Uterus (tissue), 3 donors: ENCODE measurements at regions not wholly inside any gene's neighbourhood (a gene's known extent, or its start where the extent isn't known, plus 50 kb on each side); places are given as distances from the start of the nearest gene placed in this dataset.

Experiments
- DNase-seq, 2 donors: peaks; one replicate each; pipeline ENCODE4 v3.0.0-alpha.2; 2019 to 2020
- H3K27ac ChIP-seq, 2 donors: fragments of 200-600 bp; sonication (generic); 1 replicate in 1 of 2; 2 replicates in 1 of 2; pipeline ENCODE4 v1.5.1; 2016 to 2018
- H3K27me3 ChIP-seq, 2 donors: fragments of 200-600 bp; sonication (generic); one replicate each; pipeline ENCODE4 v1.5.1; 2018 to 2019; ENCODE audit warnings: control low read depth in 1 of 2
- H3K36me3 ChIP-seq, 2 donors: fragments of 200-600 bp; sonication (generic); one replicate each; pipeline ENCODE4 v1.5.1; 2019; ENCODE audit warnings: control low read depth in 1 of 2
- H3K4me1 ChIP-seq, 2 donors: fragments of 200-600 bp; sonication (generic); one replicate each; pipeline ENCODE4 v1.5.1; 2018 to 2019; ENCODE audit warnings: control low read depth in 1 of 2
- H3K4me3 ChIP-seq, 2 donors: fragments of 200-600 bp; sonication (generic); 1 replicate in 1 of 2; 2 replicates in 1 of 2; pipeline ENCODE4 v1.5.1; 2018 to 2019; ENCODE audit warnings: mild to moderate bottlenecking in 1 of 2
- H3K9me3 ChIP-seq, 2 donors: fragments of 200-600 bp; sonication (generic); one replicate each; pipeline ENCODE4 v1.5.1; 2019; ENCODE audit warnings: control low read depth in 1 of 2
- CTCF ChIP-seq, 4 experiments: fragments of 200-600 bp in 2 of 4; fragments of 450-650 bp in 2 of 4; sonication (generic) in 2 of 4; IDR thresholded peaks; one replicate each; pipeline ENCODE4 v1.5.1; 2016 to 2019; ENCODE audit warnings: antibody characterized with exemption in 4 of 4, mild to moderate bottlenecking in 2 of 4, moderate library complexity in 1 of 4
- POLR2A ChIP-seq, 2 donors: fragments of 450-650 bp; IDR thresholded peaks; one replicate each; pipeline ENCODE4 v1.6.1; 2016; ENCODE audit warnings: antibody characterized with exemption in 2 of 2, mild to moderate bottlenecking in 1 of 2, moderate library complexity in 1 of 2
- intact Hi-C: fragments of 100-400 bp; cut with DNase I; formaldehyde crosslinking; loops from one replicate; pipeline ENCODE4 v1.15.1; 2023; ENCODE audit warnings: low total_unique reads
- donor health status: DM: yes; HTN: yes; CAD: no.

- Histone ChIP-seq H3K27ac (no peak overlapping the region), H3K4me1 (no peaks in the 10 kb centered on the region), H3K27me3 (no peaks in the 10 kb centered on the region), H3K9me3 (no peaks in the 10 kb centered on the region), H3K36me3 (no peaks in the 10 kb centered on the region), H3K4me3 (no peak overlapping the region)
- TF ChIP-seq POLR2A (IDR thresholded peaks at IDR 0.05) (no peak), CTCF (IDR thresholded peaks at IDR 0.05) (no peak)
- intact Hi-C loops: no loop called here
- no peak for DNase-seq
Measured at GRCh38 chr21:32209580-32209979, 69.3 kb downstream of the MIS18A start.

GRCh38 chr21:32207406-32207716, 71.5 kb downstream of the MIS18A start:
- TF ChIP-seq CTCF (IDR thresholded peaks at IDR 0.05) (no peak), POLR2A (IDR thresholded peaks at IDR 0.05) (no peak)
- intact Hi-C loops: no loop called here
- no peak for DNase-seq
- Histone ChIP-seq H3K4me1 (no peaks in the 10 kb centered on the region), H3K27ac (no peak overlapping the region), H3K4me3 (no peak overlapping the region), H3K27me3 (no peaks in the 10 kb centered on the region), H3K9me3 (no peaks in the 10 kb centered on the region), H3K36me3 (no peaks in the 10 kb centered on the region)

GRCh38 chr21:32206631-32207405, 72.0 kb downstream of the MIS18A start:
- DNase-seq: no peak
- H3K36me3 ChIP-seq: no peaks in the 10 kb centered on the region
- H3K4me3 ChIP-seq: no peak overlapping the region
- H3K27ac ChIP-seq: no peak overlapping the region
- no peaks in the 10 kb centered on the region for H3K27me3 ChIP-seq
- no peaks in the 10 kb centered on the region for H3K9me3 ChIP-seq
- no peaks in the 10 kb centered on the region for H3K4me1 ChIP-seq
- intact Hi-C loops: no loop called here
- TF ChIP-seq CTCF (IDR thresholded peaks at IDR 0.05) (no peak), POLR2A (IDR thresholded peaks at IDR 0.05) (no peak)

GRCh38 chr21:32203877-32204480, 74.9 kb downstream of the MIS18A start:
- intact Hi-C loops: no loop called here
- DNase-seq: no peak
- H3K4me3 ChIP-seq: no peak overlapping the region
- H3K27me3 ChIP-seq: no peaks in the 10 kb centered on the region
- no peaks in the 10 kb centered on the region for H3K4me1 ChIP-seq
- TF ChIP-seq CTCF (IDR thresholded peaks at IDR 0.05) (no peak), POLR2A (IDR thresholded peaks at IDR 0.05) (no peak)
- H3K27ac ChIP-seq: no peak overlapping the region
- H3K9me3 ChIP-seq: no peaks in the 10 kb centered on the region
- no peaks in the 10 kb centered on the region for H3K36me3 ChIP-seq

- Histone ChIP-seq H3K36me3 (no peaks in the 10 kb centered on the region), H3K9me3 (no peaks in the 10 kb centered on the region), H3K4me3 (no peak overlapping the region), H3K27me3 (no peaks in the 10 kb centered on the region), H3K27ac (no peak overlapping the region), H3K4me1 (no peaks in the 10 kb centered on the region)
- TF ChIP-seq POLR2A (IDR thresholded peaks at IDR 0.05) (no peak), CTCF (IDR thresholded peaks at IDR 0.05) (no peak)
- DNase-seq: no peak
- intact Hi-C loops: no loop called here
Measured at GRCh38 chr21:32200029-32200428, 78.8 kb downstream of the MIS18A start.
